Endothelial cell (in vitro differentiated cells): ENCODE measurements at regions not wholly inside any gene's neighbourhood (a gene's known extent, or its start where the extent isn't known, plus 50 kb on each side); places are given as distances from the start of the nearest gene placed in this dataset.

Experiments used
- DNase-seq: peaks from one replicate; pipeline ENCODE4 v3.0.0; 2021; ENCODE audit warnings: low spot score
- H3K27ac Mint-ChIP-seq: one replicate; pipeline ENCODE4 v1.8.0; 2021; ENCODE audit warnings: mixed read lengths, inconsistent platforms; ENCODE audit not compliant: unreplicated experiment
- H3K27me3 Mint-ChIP-seq: one replicate; pipeline ENCODE4 v1.8.0; 2021; ENCODE audit warnings: mild to moderate bottlenecking, moderate library complexity, mixed read lengths, inconsistent platforms; ENCODE audit not compliant: unreplicated experiment
- H3K36me3 Mint-ChIP-seq: one replicate; pipeline ENCODE4 v1.8.0; 2021; ENCODE audit warnings: mild to moderate bottlenecking, low read depth, mixed read lengths, inconsistent platforms; ENCODE audit not compliant: unreplicated experiment
- H3K4me1 Mint-ChIP-seq: one replicate; pipeline ENCODE4 v1.8.0; 2021; ENCODE audit warnings: mild to moderate bottlenecking, mixed read lengths, inconsistent platforms; ENCODE audit not compliant: unreplicated experiment
- H3K4me3 Mint-ChIP-seq: one replicate; pipeline ENCODE4 v1.8.0; 2021; ENCODE audit warnings: mild to moderate bottlenecking, mixed read lengths, inconsistent platforms; ENCODE audit not compliant: unreplicated experiment
- H3K9me3 Mint-ChIP-seq: one replicate; pipeline ENCODE4 v1.8.0; 2021; ENCODE audit warnings: mixed read lengths, inconsistent platforms; ENCODE audit not compliant: unreplicated experiment
- CTCF ChIP-seq: fragments of 200-600 bp; sonication (generic); IDR thresholded peaks from one replicate; pipeline ENCODE4 v1.5.0; 2021; ENCODE audit warnings: antibody characterized with exemption; ENCODE audit not compliant: unreplicated experiment

GRCh38 chr1:172717722-172718465 lies 59.0 kb downstream of the FASLG start:
- H3K27ac Mint-ChIP-seq, result no peak overlapping the region
- no peak for DNase-seq
- no peaks in the 10 kb centered on the region for H3K9me3 Mint-ChIP-seq
- H3K36me3 Mint-ChIP-seq, result no peaks in the 10 kb centered on the region
- peaks cover 3% of the 10 kb centered on the region for H3K27me3 Mint-ChIP-seq
- TF ChIP-seq CTCF, result no peak
- no peak overlapping the region for H3K4me3 Mint-ChIP-seq
- H3K4me1 Mint-ChIP-seq, result peaks cover 22% of the 10 kb centered on the region

- H3K4me1 Mint-ChIP-seq, result peaks cover 22% of the 10 kb centered on the region
- TF ChIP-seq CTCF, result no peak
- H3K9me3 Mint-ChIP-seq, result no peaks in the 10 kb centered on the region
- H3K27me3 Mint-ChIP-seq, result peaks cover 3% of the 10 kb centered on the region
- H3K27ac Mint-ChIP-seq, result no peak overlapping the region
- no peaks in the 10 kb centered on the region for H3K36me3 Mint-ChIP-seq
- no peak for DNase-seq
- H3K4me3 Mint-ChIP-seq, result no peak overlapping the region
These were observed 60.2 kb downstream of the FASLG start for GRCh38 chr1:172719066-172719627.

GRCh38 chr1:172719694-172720138 lies 60.8 kb downstream of the FASLG start:
- no peaks in the 10 kb centered on the region for H3K9me3 Mint-ChIP-seq
- peaks cover 22% of the 10 kb centered on the region for H3K4me1 Mint-ChIP-seq
- peaks cover 3% of the 10 kb centered on the region for H3K27me3 Mint-ChIP-seq
- H3K36me3 Mint-ChIP-seq, result no peaks in the 10 kb centered on the region
- H3K27ac Mint-ChIP-seq, result no peak overlapping the region
- peak; percentile 41 for DNase-seq
- no peak overlapping the region for H3K4me3 Mint-ChIP-seq
- TF ChIP-seq CTCF, result peak; percentile 88

- H3K36me3 Mint-ChIP-seq, result no peaks in the 10 kb centered on the region
- H3K27me3 Mint-ChIP-seq, result peaks cover 3% of the 10 kb centered on the region
- no peak overlapping the region for H3K4me3 Mint-ChIP-seq
- no peaks in the 10 kb centered on the region for H3K9me3 Mint-ChIP-seq
- no peak overlapping the region for H3K27ac Mint-ChIP-seq
- TF ChIP-seq CTCF, result no peak
- peaks cover 22% of the 10 kb centered on the region for H3K4me1 Mint-ChIP-seq
- DNase-seq, result no peak
These were observed 61.4 kb downstream of the FASLG start for GRCh38 chr1:172720339-172720738.

- no peak for DNase-seq
- peaks cover 8% of the 10 kb centered on the region for H3K36me3 Mint-ChIP-seq
- H3K9me3 Mint-ChIP-seq, result no peaks in the 10 kb centered on the region
- TF ChIP-seq CTCF, result no peak
- H3K27ac Mint-ChIP-seq, result no peak overlapping the region
- peaks cover 3% of the 10 kb centered on the region for H3K27me3 Mint-ChIP-seq
- H3K4me3 Mint-ChIP-seq, result no peak overlapping the region
- H3K4me1 Mint-ChIP-seq, result peaks cover 11% of the 10 kb centered on the region
These were observed 64.3 kb downstream of the FASLG start for GRCh38 chr1:172723251-172723650.
